CD14-positive monocyte (primary cell): ENCODE measurements at regions not wholly inside any gene's neighbourhood (a gene's known extent, or its start where the extent isn't known, plus 50 kb on each side); places are given as distances from the start of the nearest gene placed in this dataset.
"Not testable (repeated sequence)": the region's sequence is repeated elsewhere in the genome, so short reads cannot be mapped to it uniquely, and the experiment has no call there.

Source experiments
- DNase-seq, 3 donors: peaks; one replicate each; pipeline ENCODE4 v3.0.0-alpha.2; 2011 to 2022
- H2AFZ ChIP-seq: 2 replicates; pipeline ENCODE4 v1.6.0; 2012; ENCODE audit warnings: mild to moderate bottlenecking, low read depth, low read length, inconsistent platforms; ENCODE audit not compliant: insufficient read depth, poor library complexity, severe bottlenecking
- H3K27ac ChIP-seq, 2 donors: 1 replicate in 1 of 2; 2 replicates in 1 of 2; pipeline ENCODE4 v1.5.1; 2012 to 2013; ENCODE audit warnings: low read length in 2 of 2, control low read depth in 1 of 2, inconsistent platforms in 1 of 2, low read depth in 1 of 2, mild to moderate bottlenecking in 1 of 2
- H3K27me3 ChIP-seq, 2 donors: one replicate each; pipeline versions ENCODE4 v1.6.0 to v1.6.1; 2011 to 2013; ENCODE audit warnings: low read length in 2 of 2; ENCODE audit not compliant: control insufficient read depth in 2 of 2, insufficient read depth in 2 of 2
- H3K36me3 ChIP-seq, 2 donors: replicated peaks in 1 of 2; 1 replicate in 1 of 2; 2 replicates in 1 of 2; pipeline versions ENCODE4 v1.5.1 to v1.6.1; 2012 to 2013; ENCODE audit warnings: low read length in 2 of 2, control low read depth in 1 of 2, inconsistent platforms in 1 of 2, mild to moderate bottlenecking in 1 of 2; ENCODE audit not compliant: insufficient read depth in 2 of 2, control insufficient read depth in 1 of 2
- H3K4me1 ChIP-seq, 2 donors: 1 replicate in 1 of 2; 2 replicates in 1 of 2; pipeline versions ENCODE4 v1.5.1 to v1.6.1; 2012 to 2013; ENCODE audit warnings: low read length in 2 of 2, control low read depth in 1 of 2, inconsistent platforms in 1 of 2, mild to moderate bottlenecking in 1 of 2, moderate library complexity in 1 of 2; ENCODE audit not compliant: insufficient read depth in 2 of 2, control insufficient read depth in 1 of 2
- H3K4me2 ChIP-seq: replicated peaks from 2 replicates; pipeline ENCODE3; 2012; ENCODE audit warnings: low read length, moderate library complexity, mild to moderate bottlenecking; ENCODE audit not compliant: poor library complexity, severe bottlenecking; ENCODE audit errors: extremely low read depth
- H3K4me3 ChIP-seq, 3 experiments: fragments of 200-600 bp in 1 of 3; sonication (generic) in 1 of 3; replicated peaks in 1 of 3; 1 replicate in 2 of 3; 2 replicates in 1 of 3; pipeline ENCODE4 v1.5.1; 2011 to 2013; ENCODE audit warnings: low read length in 3 of 3, mild to moderate bottlenecking in 3 of 3, control low read depth in 2 of 3, low read depth in 2 of 3, inconsistent platforms in 1 of 3, moderate library complexity in 1 of 3
- H3K79me2 ChIP-seq: 2 replicates; pipeline ENCODE4 v1.6.0; 2012; ENCODE audit warnings: mild to moderate bottlenecking, control low read depth, inconsistent platforms, low read length, moderate library complexity; ENCODE audit not compliant: insufficient read depth
- H3K9ac ChIP-seq: 2 replicates; pipeline ENCODE4 v1.6.0; 2017; ENCODE audit warnings: low read length, mild to moderate bottlenecking; ENCODE audit not compliant: insufficient read depth, poor library complexity, severe bottlenecking
- H3K9me3 ChIP-seq, 2 donors: replicated peaks in 1 of 2; 1 replicate in 1 of 2; 2 replicates in 1 of 2; pipeline versions ENCODE4 v1.5.1 to v1.6.1; 2012 to 2013; ENCODE audit warnings: low read length in 2 of 2, control low read depth in 1 of 2; ENCODE audit not compliant: control insufficient read depth in 1 of 2, insufficient read depth in 1 of 2
- H4K20me1 ChIP-seq: 2 replicates; pipeline ENCODE4 v1.6.0; 2012; ENCODE audit warnings: mild to moderate bottlenecking, low read length, control low read depth, moderate library complexity; ENCODE audit not compliant: insufficient read depth
- H3K27ac Mint-ChIP-seq, 7 donors: one replicate each; pipeline ENCODE4 v1.8.0; 2020; ENCODE audit warnings: mild to moderate bottlenecking in 7 of 7, mixed read lengths in 7 of 7, moderate library complexity in 6 of 7, inconsistent platforms in 2 of 7
- H3K27me3 Mint-ChIP-seq, 3 donors: one replicate each; pipeline ENCODE4 v1.8.0; 2021 to 2022; ENCODE audit warnings: low read depth in 3 of 3, mild to moderate bottlenecking in 3 of 3, mixed read lengths in 3 of 3, moderate library complexity in 3 of 3, inconsistent platforms in 1 of 3
- H3K36me3 Mint-ChIP-seq, 2 donors: one replicate each; pipeline ENCODE4 v1.8.0; 2020; ENCODE audit warnings: mixed read lengths in 2 of 2, inconsistent platforms in 1 of 2, mild to moderate bottlenecking in 1 of 2
- H3K4me1 Mint-ChIP-seq: one replicate; pipeline ENCODE4 v1.8.0; 2020; ENCODE audit warnings: mild to moderate bottlenecking, mixed read lengths
- H3K4me3 Mint-ChIP-seq, 2 donors: one replicate each; pipeline ENCODE4 v1.8.0; 2020; ENCODE audit warnings: mild to moderate bottlenecking in 2 of 2, mixed read lengths in 2 of 2, moderate library complexity in 1 of 2
- H3K9me3 Mint-ChIP-seq, 7 donors: one replicate each; pipeline ENCODE4 v1.8.0; 2020 to 2022; ENCODE audit warnings: mixed read lengths in 7 of 7, mild to moderate bottlenecking in 6 of 7, moderate library complexity in 6 of 7, inconsistent platforms in 2 of 7
- WGBS: methylation state at CpG from one replicate; pipeline ENCODE4 v1.1.5; 2013; ENCODE audit warnings: missing lambda C conversion rate; ENCODE audit not compliant: insufficient coverage; 5-methylcytosine and 5-hydroxymethylcytosine counted together
- intact Hi-C, 2 donors: fragments of 100-400 bp; cut with micrococcal nuclease; formaldehyde crosslinking; loops; one replicate each; pipeline versions ENCODE4 v1.15.0 to v1.15.1; 2023
- TF ChIP-seq, protein P1 (sequence below): fragments of 200-600 bp; IDR thresholded peaks from one replicate; pipeline ENCODE4 v1.8.0; 2022; ENCODE audit warnings: antibody characterized with exemption, mild to moderate bottlenecking

GRCh38 chr5:91288118-91288916 is 94.8 kb downstream of the ARRDC3 start:
- intact Hi-C loops, result loop anchor here in 1 of 2 donors (10.0 kb wide), 1 partner anchor 96 kb away; the partner anchor contains the start of gene ARRDC3

GRCh38 chr5:91285062-91285461 is 98.1 kb downstream of the ARRDC3 start:
- H3K4me2 ChIP-seq, H3K27ac ChIP-seq, H3K36me3 ChIP-seq, H3K27me3 ChIP-seq, H3K9ac ChIP-seq, H4K20me1 ChIP-seq, H3K9me3 ChIP-seq, H3K4me3 Mint-ChIP-seq, H3K79me2 ChIP-seq, H2AFZ ChIP-seq, H3K4me3 ChIP-seq: not testable (repeated sequence)
- peaks cover 6 to 19% (median 10%) of the 10 kb centered on the region in 3 donors for H3K27me3 Mint-ChIP-seq
- peaks cover 15 to 25% of the 10 kb centered on the region in 2 donors for H3K4me1 ChIP-seq
- peak overlapping the region in 1 of 7 donors; percentile 20 for H3K27ac Mint-ChIP-seq
- no CpG with 5 or more reads among the region's 4 CpGs for WGBS
- peaks cover 0 to 18% of the 10 kb centered on the region in 2 donors for H3K36me3 Mint-ChIP-seq
- peaks cover 29% of the 10 kb centered on the region for H3K4me1 Mint-ChIP-seq
- DNase-seq, result peak in 1 of 3 donors; percentile 35
- intact Hi-C loops, result loop anchor here in 1 of 2 donors (10.0 kb wide), 1 partner anchor 100 kb away; the partner anchor contains the start of gene ARRDC3
- peaks cover 0 to 12% (median 6%) of the 10 kb centered on the region in 7 donors for H3K9me3 Mint-ChIP-seq

More at GRCh38 chr5:91288118-91288916, 94.8 kb downstream of the ARRDC3 start:
- no peak overlapping the region for H3K4me3 ChIP-seq
- peaks cover 0 to 8% (median 6%) of the 10 kb centered on the region in 7 donors for H3K9me3 Mint-ChIP-seq
- no peak overlapping the region for H3K27ac ChIP-seq
- no peaks in the 10 kb centered on the region for H3K36me3 ChIP-seq
- no peaks in the 10 kb centered on the region for H3K79me2 ChIP-seq
- H3K27me3 ChIP-seq, result no peaks in the 10 kb centered on the region
- 100% methylated on average over 2 of the region's 3 CpGs for WGBS
- peaks cover 23% of the 10 kb centered on the region for H3K4me1 Mint-ChIP-seq
- no peak overlapping the region for H3K4me3 Mint-ChIP-seq
- peaks cover 0 to 11% of the 10 kb centered on the region in 2 donors for H3K36me3 Mint-ChIP-seq
- H3K27ac Mint-ChIP-seq, result peak overlapping the region in 2 of 7 donors; percentile 42 to 53
- H4K20me1 ChIP-seq, result no peaks in the 10 kb centered on the region
- no peak for DNase-seq
- H2AFZ ChIP-seq, result no peak overlapping the region
- H3K4me1 ChIP-seq, result peaks cover 6 to 10% of the 10 kb centered on the region in 2 donors
- H3K9me3 ChIP-seq, result no peaks in the 10 kb centered on the region
- no peak overlapping the region for H3K4me2 ChIP-seq
- TF ChIP-seq, protein P1, sequence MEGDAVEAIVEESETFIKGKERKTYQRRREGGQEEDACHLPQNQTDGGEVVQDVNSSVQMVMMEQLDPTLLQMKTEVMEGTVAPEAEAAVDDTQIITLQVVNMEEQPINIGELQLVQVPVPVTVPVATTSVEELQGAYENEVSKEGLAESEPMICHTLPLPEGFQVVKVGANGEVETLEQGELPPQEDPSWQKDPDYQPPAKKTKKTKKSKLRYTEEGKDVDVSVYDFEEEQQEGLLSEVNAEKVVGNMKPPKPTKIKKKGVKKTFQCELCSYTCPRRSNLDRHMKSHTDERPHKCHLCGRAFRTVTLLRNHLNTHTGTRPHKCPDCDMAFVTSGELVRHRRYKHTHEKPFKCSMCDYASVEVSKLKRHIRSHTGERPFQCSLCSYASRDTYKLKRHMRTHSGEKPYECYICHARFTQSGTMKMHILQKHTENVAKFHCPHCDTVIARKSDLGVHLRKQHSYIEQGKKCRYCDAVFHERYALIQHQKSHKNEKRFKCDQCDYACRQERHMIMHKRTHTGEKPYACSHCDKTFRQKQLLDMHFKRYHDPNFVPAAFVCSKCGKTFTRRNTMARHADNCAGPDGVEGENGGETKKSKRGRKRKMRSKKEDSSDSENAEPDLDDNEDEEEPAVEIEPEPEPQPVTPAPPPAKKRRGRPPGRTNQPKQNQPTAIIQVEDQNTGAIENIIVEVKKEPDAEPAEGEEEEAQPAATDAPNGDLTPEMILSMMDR, result no peak
- peaks cover 3 to 6% (median 5%) of the 10 kb centered on the region in 3 donors for H3K27me3 Mint-ChIP-seq
- no peak overlapping the region for H3K9ac ChIP-seq
